ENCODE measurements at regions not wholly inside any gene's neighbourhood (a gene's known extent, or its start where the extent isn't known, plus 50 kb on each side); places are given as distances from the start of the nearest gene placed in this dataset.

DNA sequence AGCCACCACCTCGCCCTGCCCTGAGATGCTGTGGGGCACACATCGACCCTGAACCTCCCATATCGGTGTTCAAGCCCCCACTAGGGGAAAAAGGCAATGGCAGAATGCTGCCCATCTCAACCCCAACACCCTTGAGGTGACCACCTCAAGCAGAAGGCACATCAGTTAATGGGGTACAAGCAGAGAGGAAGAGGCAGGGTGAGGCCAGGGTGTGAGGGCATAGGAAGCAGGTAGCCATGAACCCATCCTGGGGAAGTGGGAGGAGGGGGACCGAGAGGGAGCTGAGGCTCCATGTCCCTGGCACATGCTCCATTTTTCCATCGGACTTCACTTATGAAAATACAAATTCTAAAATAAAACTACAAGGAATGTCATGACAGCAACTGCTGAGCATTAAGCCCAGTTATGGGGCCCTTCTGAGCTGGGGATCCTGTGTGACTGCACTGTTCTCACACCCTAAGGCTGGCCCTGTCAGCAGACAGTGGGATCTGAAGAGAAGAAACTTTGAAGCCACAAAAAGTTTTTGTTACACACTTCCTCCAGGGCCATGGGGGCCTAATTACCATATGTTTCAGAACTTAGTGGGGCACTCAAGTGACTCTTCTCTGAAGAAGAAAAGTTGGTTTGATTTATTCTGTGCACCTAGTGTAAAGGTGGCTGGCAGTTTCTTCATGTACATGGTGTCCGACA is 68.2 kb upstream of the FAM241A start:
- Histone ChIP-seq H3K4me3 (no peak overlapping the region), H3K9me3 (no peaks in the 10 kb centered on the region), H3K4me2 (no peak overlapping the region), H3K4me1 (peaks cover 3% of the 10 kb centered on the region), H3K27ac (no peak overlapping the region)
- no peak for DNase-seq (ENCODE audit: low read depth in 1 of 2, low spot score in 1 of 2)
- POLR2A ChIA-PET, result no interaction called here
- ATAC-seq, result no peak
- 77% methylated on average over 3 of the region's 6 CpGs for WGBS (ENCODE audit: missing lambda C conversion rate)
- CTCF ChIA-PET, result no interaction called here
- TF ChIP-seq CHD2 (IDR thresholded peaks at IDR 0.05; ENCODE audit: low read length, partially characterized antibody) (no peak), NR3C1 (IDR thresholded peaks at IDR 0.05) (no peak), NPAS2 (CRISPR knock-in tag; IDR thresholded peaks at IDR 0.05; ENCODE audit: borderline replicate concordance) (no peak), JUNB (IDR thresholded peaks at IDR 0.05) (no peak), ZFP36 (IDR thresholded peaks at IDR 0.05; ENCODE audit: borderline replicate concordance, partially characterized antibody) (no peak), HOXB13 (CRISPR knock-in tag; IDR thresholded peaks at IDR 0.05; ENCODE audit: low read depth) (no peak), ZNF302 (CRISPR knock-in tag; IDR thresholded peaks at IDR 0.05) (no peak), KDM1A (IDR thresholded peaks at IDR 0.05; ENCODE audit: low read depth) (no peak), SMC3 (IDR thresholded peaks at IDR 0.05) (no peak), CBX2 (IDR thresholded peaks at IDR 0.05; ENCODE audit: borderline replicate concordance, low read depth) (no peak), MAFK (IDR thresholded peaks at IDR 0.05; ENCODE audit: partially characterized antibody) (no peak), ZSCAN20 (CRISPR knock-in tag; IDR thresholded peaks at IDR 0.05) (no peak), CHD4 (IDR thresholded peaks at IDR 0.05; ENCODE audit: borderline replicate concordance) (no peak), FOXS1 (CRISPR knock-in tag; IDR thresholded peaks at IDR 0.05) (no peak), RARB (CRISPR knock-in tag; IDR thresholded peaks at IDR 0.05) (no peak), JUN (IDR thresholded peaks at IDR 0.05) (no peak), BHLHE40 (IDR thresholded peaks at IDR 0.05; ENCODE audit: low read depth, low read length) (no peak), HEYL (CRISPR knock-in tag; IDR thresholded peaks at IDR 0.05) (no peak)
- TF ChIP-seq, protein P1, sequence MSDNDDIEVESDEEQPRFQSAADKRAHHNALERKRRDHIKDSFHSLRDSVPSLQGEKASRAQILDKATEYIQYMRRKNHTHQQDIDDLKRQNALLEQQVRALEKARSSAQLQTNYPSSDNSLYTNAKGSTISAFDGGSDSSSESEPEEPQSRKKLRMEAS (IDR thresholded peaks at IDR 0.05), result no peak
- no peak for FAIRE-seq

DNA sequence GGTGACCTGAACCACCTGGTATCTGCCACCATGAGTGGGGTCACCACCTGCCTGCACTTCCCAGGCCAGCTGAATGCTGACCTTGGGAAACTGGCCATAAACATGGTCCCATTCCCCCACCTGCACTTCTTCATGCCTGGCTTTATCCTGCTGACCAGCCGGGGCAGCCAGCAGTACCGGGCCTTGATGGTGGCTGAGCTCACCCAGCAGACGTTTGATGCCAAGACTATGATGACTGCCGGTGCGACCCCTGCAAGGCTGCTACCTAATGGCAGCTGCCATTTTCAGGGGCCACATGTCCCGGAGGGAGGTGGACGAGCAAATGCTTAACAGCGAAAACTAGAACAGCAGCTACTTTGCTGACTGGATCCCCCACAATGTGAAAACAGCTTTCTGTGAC is 67.5 kb upstream of the FAM241A start:
- 93% methylated on average over 6 of the region's 8 CpGs for WGBS (ENCODE audit: missing lambda C conversion rate)
- POLR2A ChIA-PET, result no interaction called here

DNA sequence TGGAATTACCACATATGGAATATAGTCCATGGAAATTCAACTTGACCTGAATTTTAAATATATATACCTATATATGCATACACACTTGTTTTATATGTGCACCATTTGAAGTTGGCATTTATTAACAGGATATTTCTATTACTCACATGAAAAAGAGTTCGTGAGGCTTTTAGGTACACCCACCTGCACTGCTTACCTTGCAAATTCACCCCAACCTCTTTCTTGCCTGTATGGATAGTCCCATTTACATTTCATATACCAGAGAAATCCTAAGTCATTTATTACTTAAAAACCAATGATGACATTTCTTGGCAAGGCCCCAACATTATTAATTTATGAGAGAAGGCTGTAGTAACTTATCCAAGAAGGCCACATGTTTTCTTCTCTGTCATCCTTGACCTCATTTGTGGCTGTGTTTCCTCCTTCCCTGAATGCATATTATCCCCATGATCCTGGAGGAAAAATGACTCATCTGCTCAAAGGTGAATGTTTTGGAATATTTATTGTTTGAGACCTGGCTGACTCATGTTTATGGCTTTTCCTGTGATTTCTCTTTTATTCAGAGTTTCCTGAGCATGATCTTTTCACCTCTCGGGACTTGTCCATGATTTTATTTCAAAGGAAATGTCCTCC is 62.2 kb upstream of the FAM241A start:
- ChIA-PET POLR2A (no interaction called here), CTCF (no interaction called here)
- TF ChIP-seq EP300 (IDR thresholded peaks at IDR 0.05), result peak in 1 of 2 experiments; percentile 48; a peak in 2 of 5 replicates
- TF ChIP-seq MAFK (IDR thresholded peaks at IDR 0.05; ENCODE audit: partially characterized antibody), result peak; percentile 44
- TF ChIP-seq, protein P2, sequence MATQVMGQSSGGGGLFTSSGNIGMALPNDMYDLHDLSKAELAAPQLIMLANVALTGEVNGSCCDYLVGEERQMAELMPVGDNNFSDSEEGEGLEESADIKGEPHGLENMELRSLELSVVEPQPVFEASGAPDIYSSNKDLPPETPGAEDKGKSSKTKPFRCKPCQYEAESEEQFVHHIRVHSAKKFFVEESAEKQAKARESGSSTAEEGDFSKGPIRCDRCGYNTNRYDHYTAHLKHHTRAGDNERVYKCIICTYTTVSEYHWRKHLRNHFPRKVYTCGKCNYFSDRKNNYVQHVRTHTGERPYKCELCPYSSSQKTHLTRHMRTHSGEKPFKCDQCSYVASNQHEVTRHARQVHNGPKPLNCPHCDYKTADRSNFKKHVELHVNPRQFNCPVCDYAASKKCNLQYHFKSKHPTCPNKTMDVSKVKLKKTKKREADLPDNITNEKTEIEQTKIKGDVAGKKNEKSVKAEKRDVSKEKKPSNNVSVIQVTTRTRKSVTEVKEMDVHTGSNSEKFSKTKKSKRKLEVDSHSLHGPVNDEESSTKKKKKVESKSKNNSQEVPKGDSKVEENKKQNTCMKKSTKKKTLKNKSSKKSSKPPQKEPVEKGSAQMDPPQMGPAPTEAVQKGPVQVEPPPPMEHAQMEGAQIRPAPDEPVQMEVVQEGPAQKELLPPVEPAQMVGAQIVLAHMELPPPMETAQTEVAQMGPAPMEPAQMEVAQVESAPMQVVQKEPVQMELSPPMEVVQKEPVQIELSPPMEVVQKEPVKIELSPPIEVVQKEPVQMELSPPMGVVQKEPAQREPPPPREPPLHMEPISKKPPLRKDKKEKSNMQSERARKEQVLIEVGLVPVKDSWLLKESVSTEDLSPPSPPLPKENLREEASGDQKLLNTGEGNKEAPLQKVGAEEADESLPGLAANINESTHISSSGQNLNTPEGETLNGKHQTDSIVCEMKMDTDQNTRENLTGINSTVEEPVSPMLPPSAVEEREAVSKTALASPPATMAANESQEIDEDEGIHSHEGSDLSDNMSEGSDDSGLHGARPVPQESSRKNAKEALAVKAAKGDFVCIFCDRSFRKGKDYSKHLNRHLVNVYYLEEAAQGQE (IDR thresholded peaks at IDR 0.05), result no peak
- TF ChIP-seq KDM1A (IDR thresholded peaks at IDR 0.05; ENCODE audit: low read depth), result no peak
- TF ChIP-seq JUN (IDR thresholded peaks at IDR 0.05), result peak; percentile 55 to 58; a peak in 3 of 5 replicates
- peak; percentile 69; the same call in 1 of the 2 replicates for TF ChIP-seq GATA3 (IDR thresholded peaks at IDR 0.05; ENCODE audit: borderline replicate concordance)
- peak; percentile 90 for TF ChIP-seq JUNB (IDR thresholded peaks at IDR 0.05)
- peak in 1 of 2 experiments; percentile 31; a peak in 1 of 4 replicates for TF ChIP-seq CEBPB (IDR thresholded peaks at IDR 0.05)
- TF ChIP-seq, protein P1 (IDR thresholded peaks at IDR 0.05), result peak; percentile 63
- TF ChIP-seq MAZ (IDR thresholded peaks at IDR 0.05; ENCODE audit: borderline replicate concordance, low read depth, low read length), result no peak
- TF ChIP-seq FOSL2 (IDR thresholded peaks at IDR 0.05), result peak; percentile 88
- peak; percentile 98 for TF ChIP-seq FOSL2 (CRISPR knock-in tag; IDR thresholded peaks at IDR 0.05)
- Histone ChIP-seq H3K27ac (peak overlapping the region; percentile 74 to 83), H3K9me3 (no peaks in the 10 kb centered on the region), H3K4me2 (peak overlapping the region; percentile 73), H3K4me3 (no peak overlapping the region), H3K4me1 (peaks cover 40% of the 10 kb centered on the region)
- 3% methylated on average over 2 of the region's 2 CpGs for WGBS (ENCODE audit: missing lambda C conversion rate)
- DNase-seq (ENCODE audit: low read depth in 1 of 2, low spot score in 1 of 2) (peak; percentile 65 to 90), FAIRE-seq (no peak), ATAC-seq (peak; percentile 92 to 98)

More for the DNA sequence above, 67.5 kb upstream of the FAM241A start:
- peaks cover 10% of the 10 kb centered on the region for H3K4me1 ChIP-seq
- H3K4me2 ChIP-seq, result no peak overlapping the region
- no peak for TF ChIP-seq KDM5A (IDR thresholded peaks at IDR 0.05)
- TF ChIP-seq, protein P3, sequence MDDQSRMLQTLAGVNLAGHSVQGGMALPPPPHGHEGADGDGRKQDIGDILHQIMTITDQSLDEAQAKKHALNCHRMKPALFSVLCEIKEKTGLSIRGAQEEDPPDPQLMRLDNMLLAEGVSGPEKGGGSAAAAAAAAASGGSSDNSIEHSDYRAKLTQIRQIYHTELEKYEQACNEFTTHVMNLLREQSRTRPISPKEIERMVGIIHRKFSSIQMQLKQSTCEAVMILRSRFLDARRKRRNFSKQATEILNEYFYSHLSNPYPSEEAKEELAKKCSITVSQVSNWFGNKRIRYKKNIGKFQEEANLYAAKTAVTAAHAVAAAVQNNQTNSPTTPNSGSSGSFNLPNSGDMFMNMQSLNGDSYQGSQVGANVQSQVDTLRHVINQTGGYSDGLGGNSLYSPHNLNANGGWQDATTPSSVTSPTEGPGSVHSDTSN (IDR thresholded peaks at IDR 0.05), result no peak
- TF ChIP-seq ZFP36 (IDR thresholded peaks at IDR 0.05; ENCODE audit: borderline replicate concordance, partially characterized antibody), result no peak
- TF ChIP-seq JUN (IDR thresholded peaks at IDR 0.05), result no peak
- TF ChIP-seq EHF (CRISPR knock-in tag; IDR thresholded peaks at IDR 0.05), result no peak
- no peak for TF ChIP-seq EHMT2 (IDR thresholded peaks at IDR 0.05; ENCODE audit: low read depth)
- TF ChIP-seq CHD2 (IDR thresholded peaks at IDR 0.05; ENCODE audit: low read length, partially characterized antibody), result no peak
- no peak for FAIRE-seq
- no peak overlapping the region for H3K4me3 ChIP-seq
- no peak for DNase-seq (ENCODE audit: low read depth in 1 of 2, low spot score in 1 of 2)
- CTCF ChIA-PET, result interaction anchor here (1.1 kb wide), 1 partner anchor 22 kb away, joined by 5 read pairs; no protein-coding TSS in a partner anchor
- no peak for ATAC-seq
- H3K9me3 ChIP-seq, result no peaks in the 10 kb centered on the region
- H3K27ac ChIP-seq, result 0 out of 6 replicates have a peak overlapping the region, but pooled peaks of 1 of the 2 experiments have one; percentile 41
